ENCODE measurements at regions not wholly inside any gene's neighbourhood (a gene's known extent, or its start where the extent isn't known, plus 50 kb on each side); places are given as distances from the start of the nearest gene placed in this dataset.

DNA sequence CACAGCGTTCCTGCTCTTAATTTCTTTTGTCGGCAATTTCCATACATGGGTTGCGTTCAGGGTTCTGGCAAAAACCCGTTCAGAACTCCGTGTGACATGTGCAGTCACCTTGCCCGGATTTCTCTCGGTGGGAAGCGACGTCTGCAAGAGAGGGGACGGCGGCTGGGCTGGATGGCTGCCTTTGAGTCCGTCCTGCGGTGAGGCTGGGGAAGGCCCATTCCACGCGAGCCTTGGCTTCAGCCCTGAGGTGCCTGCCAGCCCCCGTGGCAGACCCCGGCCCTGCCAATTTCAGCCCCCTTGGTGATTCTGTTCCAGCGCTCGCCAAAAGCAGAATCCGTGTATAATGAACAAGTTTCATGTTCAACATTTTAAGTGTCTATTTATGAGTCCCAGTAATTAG is 72.6 kb upstream of the TSHZ3 start:
- Histone ChIP-seq H3K27ac (no peak overlapping the region), H3K9me3 (no peaks in the 10 kb centered on the region), H3K4me3 (no peak overlapping the region), H3K4me1 (replicated peaks) (no peaks in the 10 kb centered on the region), H3K36me3 (no peaks in the 10 kb centered on the region), H3K27me3 (replicated peaks; ENCODE audit: insufficient read depth) (no peaks in the 10 kb centered on the region)
- TF ChIP-seq, protein P1, sequence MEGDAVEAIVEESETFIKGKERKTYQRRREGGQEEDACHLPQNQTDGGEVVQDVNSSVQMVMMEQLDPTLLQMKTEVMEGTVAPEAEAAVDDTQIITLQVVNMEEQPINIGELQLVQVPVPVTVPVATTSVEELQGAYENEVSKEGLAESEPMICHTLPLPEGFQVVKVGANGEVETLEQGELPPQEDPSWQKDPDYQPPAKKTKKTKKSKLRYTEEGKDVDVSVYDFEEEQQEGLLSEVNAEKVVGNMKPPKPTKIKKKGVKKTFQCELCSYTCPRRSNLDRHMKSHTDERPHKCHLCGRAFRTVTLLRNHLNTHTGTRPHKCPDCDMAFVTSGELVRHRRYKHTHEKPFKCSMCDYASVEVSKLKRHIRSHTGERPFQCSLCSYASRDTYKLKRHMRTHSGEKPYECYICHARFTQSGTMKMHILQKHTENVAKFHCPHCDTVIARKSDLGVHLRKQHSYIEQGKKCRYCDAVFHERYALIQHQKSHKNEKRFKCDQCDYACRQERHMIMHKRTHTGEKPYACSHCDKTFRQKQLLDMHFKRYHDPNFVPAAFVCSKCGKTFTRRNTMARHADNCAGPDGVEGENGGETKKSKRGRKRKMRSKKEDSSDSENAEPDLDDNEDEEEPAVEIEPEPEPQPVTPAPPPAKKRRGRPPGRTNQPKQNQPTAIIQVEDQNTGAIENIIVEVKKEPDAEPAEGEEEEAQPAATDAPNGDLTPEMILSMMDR (IDR thresholded peaks at IDR 0.05): no peak
- TF ChIP-seq POLR2A (IDR thresholded peaks at IDR 0.05): no peak
- TF ChIP-seq POLR2AphosphoS5 (IDR thresholded peaks at IDR 0.05): no peak
- intact Hi-C loops (cut with DNase I): no loop called here
- 74% methylated on average over 20 of the region's 20 CpGs for WGBS
- no peak for DNase-seq (ENCODE audit: low spot score)

DNA sequence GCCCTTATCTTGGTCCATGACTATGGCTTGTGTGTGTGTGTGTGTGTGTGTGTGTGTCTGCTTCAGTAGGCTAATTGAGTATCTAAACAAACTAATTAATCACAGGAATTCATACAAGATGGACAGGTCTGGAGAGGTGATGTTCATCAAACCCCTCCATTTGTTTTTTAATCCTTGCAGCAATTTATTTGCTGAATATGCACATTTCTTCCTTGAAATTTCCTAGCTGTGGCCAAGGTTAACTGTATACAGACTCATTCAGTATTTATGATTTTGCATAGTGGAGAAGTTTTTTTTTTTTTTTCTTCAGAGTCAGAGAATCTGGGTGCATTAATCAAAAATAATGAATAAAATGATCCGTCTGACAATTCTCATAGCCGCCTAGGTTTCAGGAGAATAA is 74.7 kb upstream of the TSHZ3 start:
- no peak overlapping the region for H3K27ac ChIP-seq
- no peaks in the 10 kb centered on the region for H3K36me3 ChIP-seq
- 97% methylated on average over 2 of the region's 2 CpGs for WGBS
- DNase-seq (ENCODE audit: low spot score): no peak
- intact Hi-C loops (cut with DNase I): no loop called here
- H3K4me3 ChIP-seq: no peak overlapping the region
- no peaks in the 10 kb centered on the region for H3K27me3 ChIP-seq (replicated peaks; ENCODE audit: insufficient read depth)
- no peaks in the 10 kb centered on the region for H3K9me3 ChIP-seq
- TF ChIP-seq, protein P1 (IDR thresholded peaks at IDR 0.05): no peak
- no peak for TF ChIP-seq POLR2A (IDR thresholded peaks at IDR 0.05)
- H3K4me1 ChIP-seq (replicated peaks): no peaks in the 10 kb centered on the region

DNA sequence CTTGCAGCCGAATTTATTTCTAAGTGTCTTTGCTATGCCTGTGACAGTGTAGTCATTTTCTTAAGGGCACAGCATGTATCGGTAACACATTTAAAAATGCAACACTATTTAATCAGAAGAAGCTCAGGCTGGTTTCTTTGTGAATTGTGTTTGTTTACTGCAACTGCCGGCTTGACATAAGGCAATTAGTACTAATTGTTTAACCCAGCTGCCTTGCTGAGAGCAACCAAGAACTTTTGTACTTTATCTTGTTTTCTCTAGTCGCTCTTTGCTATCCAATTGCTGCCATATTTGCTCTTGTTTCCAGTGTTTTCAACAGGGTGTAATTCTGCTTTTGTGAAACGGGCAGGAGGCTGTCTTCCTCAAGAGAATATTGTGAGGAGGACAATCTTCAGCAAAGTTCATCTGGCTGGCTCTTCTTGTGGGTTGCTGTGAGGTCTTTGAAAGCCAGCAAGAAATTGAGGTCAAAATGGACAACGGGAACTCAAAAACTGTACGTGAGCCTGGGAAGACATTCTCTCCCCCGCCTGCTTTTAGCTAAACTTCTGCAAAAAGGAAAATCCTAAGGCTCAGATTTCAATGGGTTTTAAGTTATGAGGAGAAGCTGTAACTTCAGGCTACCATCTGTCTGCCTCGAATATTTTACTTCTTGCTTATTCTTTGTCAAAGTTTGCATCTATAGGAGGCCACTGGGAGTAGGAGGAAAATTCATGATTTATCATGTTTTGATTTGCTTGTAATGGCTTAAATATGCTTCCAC is 75.8 kb upstream of the TSHZ3 start:
- no peaks in the 10 kb centered on the region for H3K36me3 ChIP-seq
- H3K9me3 ChIP-seq: no peaks in the 10 kb centered on the region
- TF ChIP-seq POLR2AphosphoS5 (IDR thresholded peaks at IDR 0.05) (no peak), POLR2A (IDR thresholded peaks at IDR 0.05) (no peak)
- TF ChIP-seq, protein P1 (IDR thresholded peaks at IDR 0.05): no peak
- no peak overlapping the region for H3K4me3 ChIP-seq
- no peaks in the 10 kb centered on the region for H3K4me1 ChIP-seq (replicated peaks)
- DNase-seq (ENCODE audit: low spot score): no peak
- intact Hi-C loops (cut with DNase I): no loop called here
- WGBS: 56% methylated on average over 9 of the region's 9 CpGs
- H3K27me3 ChIP-seq (replicated peaks; ENCODE audit: insufficient read depth): no peaks in the 10 kb centered on the region
- no peak overlapping the region for H3K27ac ChIP-seq

DNA sequence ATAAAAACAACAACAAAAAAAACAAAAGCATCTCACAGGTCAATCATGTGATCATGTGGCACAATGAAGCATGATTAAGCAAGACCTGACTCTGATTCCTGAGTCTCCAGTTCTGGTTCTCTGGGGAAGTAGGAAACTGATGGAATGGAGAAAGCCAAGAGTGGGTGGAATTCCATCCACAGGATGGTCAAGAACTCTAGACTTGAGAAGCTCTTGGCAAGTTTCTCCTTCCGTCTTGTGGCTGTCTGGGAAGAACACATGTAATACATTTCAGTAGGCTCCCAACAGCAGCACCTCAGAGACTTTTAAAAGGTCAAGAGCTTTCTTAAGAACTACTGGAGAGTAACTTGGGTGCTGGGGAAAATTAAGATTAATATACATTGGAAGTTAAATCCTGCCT is 78.6 kb upstream of the TSHZ3 start:
- no peak for DNase-seq (ENCODE audit: low spot score)
- Histone ChIP-seq H3K4me1 (replicated peaks) (no peaks in the 10 kb centered on the region), H3K4me3 (no peak overlapping the region), H3K9me3 (no peaks in the 10 kb centered on the region), H3K27ac (no peak overlapping the region), H3K36me3 (no peaks in the 10 kb centered on the region), H3K27me3 (replicated peaks; ENCODE audit: insufficient read depth) (no peaks in the 10 kb centered on the region)
- TF ChIP-seq POLR2A (IDR thresholded peaks at IDR 0.05) (no peak), POLR2AphosphoS5 (IDR thresholded peaks at IDR 0.05) (no peak)
- TF ChIP-seq, protein P1 (IDR thresholded peaks at IDR 0.05): no peak
- 89% methylated on average over 1 of the region's 1 CpG for WGBS
- intact Hi-C loops (cut with DNase I): no loop called here

DNA sequence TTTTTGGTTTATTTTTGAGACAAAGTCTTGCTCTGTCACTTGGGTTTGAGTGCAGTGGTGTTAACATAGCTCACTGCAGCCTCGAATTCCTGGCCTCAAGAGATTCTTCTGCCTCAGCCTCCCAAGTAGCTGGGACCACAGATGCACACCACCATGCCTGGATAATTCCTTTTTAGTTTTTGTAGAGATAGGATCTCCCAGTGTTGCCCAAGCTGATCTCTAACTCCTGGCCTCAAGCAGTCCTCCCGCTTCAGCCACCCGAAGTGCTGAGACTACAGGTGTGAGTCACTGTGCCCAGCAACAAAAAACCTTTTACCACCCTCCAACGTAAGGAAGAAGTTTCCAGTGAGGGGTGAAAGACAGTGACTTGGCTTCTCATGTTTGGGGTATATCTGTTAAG is 81.1 kb upstream of the TSHZ3 start:
- no peaks in the 10 kb centered on the region for H3K27me3 ChIP-seq (replicated peaks; ENCODE audit: insufficient read depth)
- no peak overlapping the region for H3K4me3 ChIP-seq
- no peak overlapping the region for H3K27ac ChIP-seq
- H3K36me3 ChIP-seq: no peaks in the 10 kb centered on the region
- intact Hi-C loops (cut with DNase I): no loop called here
- H3K4me1 ChIP-seq (replicated peaks): no peaks in the 10 kb centered on the region
- no peaks in the 10 kb centered on the region for H3K9me3 ChIP-seq
- DNase-seq (ENCODE audit: low spot score): no peak
- no peak for TF ChIP-seq POLR2A (IDR thresholded peaks at IDR 0.05)
- TF ChIP-seq POLR2AphosphoS5 (IDR thresholded peaks at IDR 0.05): no peak
- TF ChIP-seq, protein P1 (IDR thresholded peaks at IDR 0.05): no peak
- WGBS: 97% methylated on average over 4 of the region's 4 CpGs
